ENCODE measurements at regions not wholly inside any gene's neighbourhood (a gene's known extent, or its start where the extent isn't known, plus 50 kb on each side); places are given as distances from the start of the nearest gene placed in this dataset.
A peak's percentile ranks its signal among the peaks of the same experiment; 100 is the strongest.

DNA sequence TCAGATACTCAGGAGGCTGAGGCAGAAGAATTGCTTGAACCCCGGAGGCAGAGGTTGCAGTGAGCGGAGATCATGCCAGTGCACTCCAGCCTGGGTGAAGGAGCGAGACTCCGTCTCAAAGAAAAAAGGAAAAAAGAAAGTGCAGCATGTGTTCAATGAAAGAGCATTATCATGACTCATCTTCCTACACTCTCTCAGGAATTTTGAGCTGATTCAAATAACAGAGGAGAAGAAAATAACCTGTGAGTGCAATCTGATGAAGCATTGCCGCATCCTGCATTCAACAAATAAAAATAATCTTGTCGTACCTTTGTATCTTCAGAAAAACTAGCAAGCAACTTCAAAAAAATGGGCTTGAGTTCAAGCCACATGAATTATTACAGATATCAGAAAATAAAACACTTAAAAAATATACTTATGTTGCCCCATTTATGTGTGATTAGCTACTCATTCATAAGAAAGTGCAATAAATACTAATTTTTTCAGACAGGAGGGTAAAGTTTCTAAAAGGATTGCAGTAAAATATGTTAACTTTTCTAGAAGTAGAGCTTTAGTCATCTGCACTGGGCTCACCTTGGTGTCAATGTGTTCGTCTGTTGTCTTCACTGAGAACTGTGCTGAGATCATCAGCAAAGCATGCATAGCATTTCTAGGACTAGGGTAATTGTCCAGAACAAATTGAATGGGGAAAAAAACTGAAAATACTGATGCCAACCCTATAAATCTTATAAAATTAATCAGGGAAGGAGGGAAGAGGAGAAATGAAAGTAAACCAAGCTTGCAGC lies 90.4 kb upstream of the VCX3B start:
- no peak overlapping the region for H3K27ac ChIP-seq
- no peak for DNase-seq
- no peaks in the 10 kb centered on the region for H3K4me1 ChIP-seq
- TF ChIP-seq, protein P1, sequence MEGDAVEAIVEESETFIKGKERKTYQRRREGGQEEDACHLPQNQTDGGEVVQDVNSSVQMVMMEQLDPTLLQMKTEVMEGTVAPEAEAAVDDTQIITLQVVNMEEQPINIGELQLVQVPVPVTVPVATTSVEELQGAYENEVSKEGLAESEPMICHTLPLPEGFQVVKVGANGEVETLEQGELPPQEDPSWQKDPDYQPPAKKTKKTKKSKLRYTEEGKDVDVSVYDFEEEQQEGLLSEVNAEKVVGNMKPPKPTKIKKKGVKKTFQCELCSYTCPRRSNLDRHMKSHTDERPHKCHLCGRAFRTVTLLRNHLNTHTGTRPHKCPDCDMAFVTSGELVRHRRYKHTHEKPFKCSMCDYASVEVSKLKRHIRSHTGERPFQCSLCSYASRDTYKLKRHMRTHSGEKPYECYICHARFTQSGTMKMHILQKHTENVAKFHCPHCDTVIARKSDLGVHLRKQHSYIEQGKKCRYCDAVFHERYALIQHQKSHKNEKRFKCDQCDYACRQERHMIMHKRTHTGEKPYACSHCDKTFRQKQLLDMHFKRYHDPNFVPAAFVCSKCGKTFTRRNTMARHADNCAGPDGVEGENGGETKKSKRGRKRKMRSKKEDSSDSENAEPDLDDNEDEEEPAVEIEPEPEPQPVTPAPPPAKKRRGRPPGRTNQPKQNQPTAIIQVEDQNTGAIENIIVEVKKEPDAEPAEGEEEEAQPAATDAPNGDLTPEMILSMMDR (IDR thresholded peaks at IDR 0.05): no peak
- TF ChIP-seq POLR2A (IDR thresholded peaks at IDR 0.05): no peak
- intact Hi-C loops (cut with DNase I): no loop called here
- no peak overlapping the region for H3K4me3 ChIP-seq (replicated peaks in 1 of 3)
- no peaks in the 10 kb centered on the region for H3K36me3 ChIP-seq
- no peaks in the 10 kb centered on the region for H3K9me3 ChIP-seq
- 96% methylated on average over 7 of the region's 7 CpGs for WGBS, 2 donors
- H3K27me3 ChIP-seq: no peaks in the 10 kb centered on the region

DNA sequence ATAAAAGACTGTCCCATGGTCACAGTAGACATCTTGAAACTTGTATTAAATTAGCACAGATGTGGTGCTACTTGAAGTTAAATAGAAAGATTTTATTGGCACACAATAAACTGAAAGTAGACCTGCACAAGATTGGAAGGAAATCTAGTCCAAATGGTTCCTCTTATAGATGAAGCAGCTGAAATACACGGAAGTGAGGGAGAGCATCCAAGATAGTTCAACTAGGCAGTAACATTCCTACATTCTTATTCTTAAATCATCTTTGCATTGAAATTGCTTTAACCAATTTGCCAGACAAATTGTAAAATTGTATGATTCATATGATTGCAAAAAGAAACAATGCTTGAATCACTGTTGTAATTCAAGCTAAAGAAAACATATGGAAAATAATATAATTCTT lies 87.6 kb upstream of the VCX3B start:
- 54 to 95% methylated on average over 1 of the region's 1 CpG for WGBS, 2 donors
- no peak for DNase-seq
- Histone ChIP-seq H3K27ac (no peak overlapping the region), H3K4me1 (no peaks in the 10 kb centered on the region), H3K4me3 (replicated peaks in 1 of 3) (no peak overlapping the region), H3K9me3 (no peaks in the 10 kb centered on the region), H3K27me3 (no peaks in the 10 kb centered on the region), H3K36me3 (no peaks in the 10 kb centered on the region)
- intact Hi-C loops (cut with DNase I): no loop called here
- TF ChIP-seq, protein P1 (IDR thresholded peaks at IDR 0.05): no peak
- TF ChIP-seq POLR2A (IDR thresholded peaks at IDR 0.05): no peak

- WGBS, 2 donors: 69 to 78% methylated on average over 2 of the region's 2 CpGs
- Histone ChIP-seq H3K27me3 (no peaks in the 10 kb centered on the region), H3K4me3 (replicated peaks in 1 of 3) (no peak overlapping the region), H3K9me3 (no peaks in the 10 kb centered on the region), H3K36me3 (no peaks in the 10 kb centered on the region), H3K27ac (no peak overlapping the region), H3K4me1 (no peaks in the 10 kb centered on the region)
- intact Hi-C loops (cut with DNase I): no loop called here
- TF ChIP-seq POLR2A (IDR thresholded peaks at IDR 0.05): no peak
- TF ChIP-seq, protein P1 (IDR thresholded peaks at IDR 0.05): no peak
- DNase-seq: no peak
These were observed 73.9 kb upstream of the VCX3B start for GRCh38 chrX:8390771-8391170.

DNA sequence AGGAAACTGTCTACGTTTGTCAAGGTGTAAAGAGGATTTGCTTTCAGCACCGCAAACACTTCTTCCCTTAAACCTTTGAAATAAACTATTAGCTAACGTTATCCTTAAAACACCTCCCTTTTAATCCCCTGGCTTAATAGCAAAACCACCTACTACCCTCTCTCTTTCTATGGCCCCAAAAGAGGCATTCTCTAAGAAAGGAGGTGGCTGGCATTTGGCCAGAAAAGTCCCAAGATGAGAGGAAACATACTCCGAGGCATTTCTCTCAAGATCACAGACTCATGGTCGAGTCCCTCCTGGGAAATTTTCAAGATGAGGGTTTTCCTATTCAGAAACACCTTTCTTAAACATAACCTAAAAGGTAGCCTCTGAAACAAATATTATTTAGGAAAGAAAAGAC lies 60.6 kb upstream of the VCX3B start:
- no peak for TF ChIP-seq POLR2A (IDR thresholded peaks at IDR 0.05)
- TF ChIP-seq, protein P1 (IDR thresholded peaks at IDR 0.05): no peak
- no peak overlapping the region for H3K4me3 ChIP-seq (replicated peaks in 1 of 3)
- intact Hi-C loops (cut with DNase I): no loop called here
- DNase-seq: peak; percentile 6 to 12
- no peaks in the 10 kb centered on the region for H3K9me3 ChIP-seq
- 45 to 52% methylated on average over 5 of the region's 5 CpGs for WGBS, 2 donors
- no peaks in the 10 kb centered on the region for H3K36me3 ChIP-seq
- H3K4me1 ChIP-seq: peaks cover 14 to 15% of the 10 kb centered on the region in 2 donors
- no peaks in the 10 kb centered on the region for H3K27me3 ChIP-seq
- H3K27ac ChIP-seq: peak overlapping the region; percentile 22 to 79 (median 60)

GRCh38 chrX:8404471-8404870 lies 60.2 kb upstream of the VCX3B start:
- intact Hi-C loops (cut with DNase I): no loop called here
- no peak for TF ChIP-seq POLR2A (IDR thresholded peaks at IDR 0.05)
- TF ChIP-seq, protein P1 (IDR thresholded peaks at IDR 0.05): no peak
- H3K9me3 ChIP-seq: no peaks in the 10 kb centered on the region
- no peaks in the 10 kb centered on the region for H3K27me3 ChIP-seq
- peak overlapping the region; percentile 22 to 79 (median 60) for H3K27ac ChIP-seq
- no peaks in the 10 kb centered on the region for H3K36me3 ChIP-seq
- H3K4me1 ChIP-seq: peaks cover 14 to 15% of the 10 kb centered on the region in 2 donors
- peak; percentile 29 to 47 for DNase-seq
- no peak overlapping the region for H3K4me3 ChIP-seq (replicated peaks in 1 of 3)
- WGBS, 2 donors: 22 to 26% methylated on average over 6 of the region's 6 CpGs
